Suppressor macrophage (primary cell): ENCODE measurements at regions not wholly inside any gene's neighbourhood (a gene's known extent, or its start where the extent isn't known, plus 50 kb on each side); places are given as distances from the start of the nearest gene placed in this dataset.
"Not testable (repeated sequence)": the region's sequence is repeated elsewhere in the genome, so short reads cannot be mapped to it uniquely, and the experiment has no call there.

Source experiments
- DNase-seq, 4 experiments: peaks; one replicate each; pipeline ENCODE4 v3.0.0-alpha.2; 2020 to 2022

DNA sequence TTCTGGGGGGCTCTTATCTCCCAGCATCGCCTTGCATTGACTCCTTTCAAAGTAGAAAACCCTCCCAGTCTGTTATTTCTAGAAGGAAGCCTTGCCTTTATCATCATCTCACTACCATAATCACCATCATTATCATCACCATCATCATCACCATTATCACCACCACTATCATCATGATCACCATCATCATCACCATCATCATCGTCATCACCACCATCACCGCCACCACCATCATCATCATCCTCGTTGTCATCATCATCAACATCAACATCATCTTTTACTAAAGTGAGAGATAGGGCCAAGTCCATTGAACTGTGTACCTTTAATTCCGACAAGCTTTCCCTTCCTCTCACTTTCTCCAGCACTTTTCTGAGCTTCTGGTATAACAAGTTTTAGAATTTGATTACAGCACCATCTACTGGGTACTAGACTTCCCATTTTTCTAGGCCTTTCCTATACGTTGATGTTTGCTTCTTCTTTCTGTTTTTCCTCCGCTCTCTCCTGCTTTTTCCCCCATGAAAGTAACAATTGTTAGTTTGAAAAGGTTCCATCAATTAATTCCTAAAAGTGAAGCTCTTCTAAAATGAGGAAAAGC lies 226.4 kb downstream of the BUB3 start:
- DNase-seq = peak in 3 of 4 experiments; percentile 11 to 48 (median 47)

- no peak for DNase-seq
Measured at GRCh38 chr10:123381224-123381623, 227.0 kb downstream of the BUB3 start.

- DNase-seq = no peak
Measured at GRCh38 chr10:123382491-123382890, 228.3 kb downstream of the BUB3 start.

DNA sequence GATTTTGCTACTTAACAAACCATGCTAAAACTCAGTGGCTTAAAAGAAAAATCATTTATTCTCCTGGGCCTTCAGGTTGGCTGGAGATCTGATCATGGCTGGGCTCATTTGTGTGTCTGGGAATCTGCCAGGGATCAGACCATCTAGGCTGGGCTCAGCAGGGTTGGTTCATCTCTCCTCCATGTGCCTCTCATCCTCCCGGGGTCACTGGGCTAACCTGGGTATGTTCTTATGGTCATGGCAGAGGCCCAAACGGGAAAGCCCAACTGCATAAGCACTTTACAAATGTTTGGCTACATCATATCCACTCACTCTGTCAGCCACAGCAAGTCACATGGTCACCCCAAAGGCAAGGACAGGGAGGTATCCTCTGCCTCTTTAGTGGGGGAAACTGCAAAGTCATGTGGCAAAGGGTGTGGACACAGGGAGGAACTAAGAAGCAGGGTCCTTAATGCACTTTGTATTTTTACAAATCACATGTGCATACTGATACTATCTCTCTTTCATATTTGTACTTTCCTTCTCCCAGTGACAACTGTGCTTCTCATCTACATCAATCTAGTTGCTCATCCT lies 231.4 kb downstream of the BUB3 start:
- no peak for DNase-seq

- no peak for DNase-seq
Measured at GRCh38 chr10:123389520-123389919, 235.3 kb downstream of the BUB3 start.

DNA sequence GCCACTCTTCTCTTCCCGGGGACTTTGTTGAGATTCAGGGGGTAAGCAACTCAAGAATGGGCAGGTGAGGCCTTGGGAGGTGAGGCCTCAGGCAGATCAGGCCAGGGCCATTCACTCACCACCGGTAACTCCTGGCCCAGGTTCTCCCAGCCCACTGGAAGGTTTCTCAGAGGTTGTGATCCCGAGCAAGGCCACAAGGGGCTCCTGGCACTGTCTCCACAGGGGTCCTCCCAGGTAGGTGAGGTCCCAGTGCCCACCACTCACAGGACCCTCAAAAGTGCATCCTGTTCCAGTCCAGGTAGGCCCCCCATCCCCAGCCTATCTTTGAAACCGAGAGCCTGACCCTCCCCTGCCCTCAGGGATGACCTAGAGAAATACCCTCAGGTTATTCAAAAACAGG lies 236.1 kb downstream of the BUB3 start:
- no peak for DNase-seq

DNA sequence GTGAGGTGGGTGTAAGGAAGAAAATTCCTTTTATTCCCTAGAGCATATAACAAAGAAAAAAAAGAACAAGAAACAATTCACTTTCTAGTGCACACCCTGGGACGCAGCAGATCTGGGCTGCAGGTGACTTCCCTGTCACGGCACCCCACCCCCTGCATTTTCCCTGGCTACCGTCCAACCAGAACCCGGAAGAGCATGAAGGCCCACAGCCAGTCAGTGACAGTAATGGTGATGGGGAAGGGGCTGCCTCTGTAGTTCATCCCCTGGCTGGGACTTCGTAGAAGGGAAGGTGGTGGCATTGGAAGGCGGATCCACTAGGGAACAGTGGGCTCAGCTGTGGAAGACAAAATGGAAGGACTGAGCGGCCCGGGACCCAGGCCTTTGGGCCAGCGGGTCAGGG lies 236.7 kb downstream of the BUB3 start:
- DNase-seq = no peak

DNA sequence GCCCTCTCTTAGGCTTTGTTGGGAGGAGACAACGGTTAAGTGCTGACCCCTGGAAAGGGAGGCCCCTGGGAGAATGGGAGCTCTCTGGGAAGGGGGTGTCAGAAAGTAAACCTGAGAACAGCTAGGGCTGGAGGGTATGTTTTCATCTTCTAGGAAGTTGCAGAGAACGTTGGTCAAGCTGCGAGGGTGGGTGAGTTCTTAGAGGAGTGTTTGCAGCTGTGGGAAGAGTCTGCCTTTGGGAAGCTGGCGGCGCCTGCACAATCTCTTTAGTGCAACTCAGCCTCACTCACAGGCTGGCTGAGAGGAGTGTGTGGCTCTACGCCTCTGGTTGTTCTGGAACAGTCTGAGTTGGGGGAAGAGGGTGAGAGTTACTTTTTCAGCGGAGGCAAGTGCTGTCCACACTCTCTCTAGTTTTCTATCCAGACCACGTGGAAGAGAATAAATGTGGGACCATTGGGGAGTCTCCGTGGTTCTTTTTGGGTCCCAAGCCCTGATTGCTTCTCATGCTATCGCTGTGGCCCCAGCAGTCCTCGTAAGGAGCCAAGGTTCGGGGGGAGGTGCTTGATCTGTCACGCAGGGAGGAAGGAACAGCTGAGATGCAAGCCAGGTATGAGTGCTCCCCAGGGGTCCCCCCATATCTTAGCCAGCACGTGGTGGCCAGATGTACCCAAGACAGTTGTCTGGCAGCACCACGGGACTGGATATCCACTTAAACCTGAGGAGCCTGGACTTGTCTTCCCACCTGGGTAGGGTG lies 237.2 kb downstream of the BUB3 start:
- no peak for DNase-seq

- peak in 1 of 4 experiments; percentile 3 for DNase-seq
Measured at GRCh38 chr10:123392182-123392963, 238.2 kb downstream of the BUB3 start.

- DNase-seq = no peak
Measured at GRCh38 chr10:123393170-123393569, 239.0 kb downstream of the BUB3 start.

DNA sequence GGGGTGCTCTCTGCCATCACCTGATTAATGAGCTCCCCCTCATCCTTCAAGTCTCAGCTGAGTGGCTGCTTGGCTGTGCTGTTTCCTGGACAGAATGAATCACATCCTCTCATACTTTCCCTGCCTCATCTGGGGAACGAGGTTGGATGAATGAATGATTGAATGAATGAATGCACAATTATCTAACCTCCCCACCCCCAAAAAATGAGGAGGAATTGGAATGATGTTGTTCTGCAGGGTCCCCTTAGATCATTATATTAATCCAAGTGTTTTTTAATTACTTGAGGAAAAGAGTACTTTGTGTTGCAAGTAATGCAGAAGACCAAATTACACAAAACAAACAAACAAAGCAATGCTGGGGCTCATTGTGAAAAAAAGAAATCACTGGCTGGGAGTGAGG lies 240.2 kb downstream of the BUB3 start:
- no peak for DNase-seq

DNA sequence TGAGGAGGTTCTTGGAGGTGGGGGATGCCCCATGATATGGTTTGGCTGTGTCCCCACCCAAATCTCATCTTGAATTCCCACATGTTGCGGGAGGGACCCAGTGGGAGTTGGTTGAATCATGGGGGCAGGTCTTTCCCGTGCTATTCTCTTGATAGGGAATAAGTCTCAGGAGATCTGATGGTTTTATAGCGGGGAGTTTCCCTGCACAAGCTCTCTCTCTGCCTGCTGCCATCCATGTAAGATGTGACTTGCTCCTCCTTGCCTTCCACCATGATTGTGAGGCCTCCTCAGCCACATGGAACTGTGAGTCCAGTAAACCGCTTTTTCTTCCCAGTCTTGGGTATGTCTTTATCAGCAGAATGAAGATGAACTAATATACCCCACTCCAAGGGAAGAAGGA lies 241.0 kb downstream of the BUB3 start:
- DNase-seq = not testable (repeated sequence)

DNA sequence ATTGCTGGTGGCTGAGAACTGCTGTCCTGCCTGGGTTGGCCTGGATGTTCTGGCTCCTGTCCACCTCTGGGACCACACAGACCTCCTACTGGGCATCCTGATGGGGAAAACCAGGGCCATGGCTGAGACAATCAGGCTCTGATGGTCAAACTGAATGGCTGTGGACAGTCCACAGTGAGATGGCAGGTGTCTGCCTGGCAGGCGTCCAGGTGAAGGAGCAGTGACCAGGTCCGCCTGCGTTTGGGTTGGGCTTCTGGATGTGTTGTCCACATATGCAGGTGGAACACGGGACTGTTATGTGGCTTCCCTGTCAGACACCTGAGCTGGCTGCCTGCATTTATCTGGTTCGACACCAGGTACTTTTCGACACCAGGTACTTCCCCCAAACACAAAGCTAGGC lies 241.7 kb downstream of the BUB3 start:
- DNase-seq = no peak

GRCh38 chr10:123398180-123398591 lies 244.0 kb downstream of the BUB3 start:
- no peak for DNase-seq

- DNase-seq = no peak
Measured at GRCh38 chr10:123398756-123399155, 244.6 kb downstream of the BUB3 start.

- DNase-seq = no peak
Measured at GRCh38 chr10:123399276-123399839, 245.2 kb downstream of the BUB3 start.

GRCh38 chr10:123402021-123402420 lies 247.8 kb downstream of the BUB3 start:
- no peak for DNase-seq

DNA sequence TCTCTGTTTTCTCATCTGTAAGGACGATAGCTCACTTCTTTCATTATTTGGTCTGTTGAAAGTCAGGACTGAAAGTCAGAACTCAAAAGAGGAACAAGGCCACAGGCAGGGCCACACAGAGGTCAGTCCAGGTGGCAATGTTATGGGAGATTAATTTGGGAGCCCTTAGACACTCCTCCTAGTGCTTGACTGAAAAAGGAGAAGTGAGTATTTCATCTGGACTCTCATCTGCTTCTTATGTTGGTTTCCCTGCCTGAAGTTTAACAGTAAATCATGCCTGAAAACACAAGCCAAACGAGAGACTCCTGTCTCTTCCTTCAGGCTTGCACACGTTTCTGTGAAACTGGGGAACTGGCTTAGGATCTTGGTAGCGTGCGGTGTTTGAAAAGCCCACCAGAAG lies 248.5 kb downstream of the BUB3 start:
- peak; percentile 15 to 51 (median 36) for DNase-seq

DNA sequence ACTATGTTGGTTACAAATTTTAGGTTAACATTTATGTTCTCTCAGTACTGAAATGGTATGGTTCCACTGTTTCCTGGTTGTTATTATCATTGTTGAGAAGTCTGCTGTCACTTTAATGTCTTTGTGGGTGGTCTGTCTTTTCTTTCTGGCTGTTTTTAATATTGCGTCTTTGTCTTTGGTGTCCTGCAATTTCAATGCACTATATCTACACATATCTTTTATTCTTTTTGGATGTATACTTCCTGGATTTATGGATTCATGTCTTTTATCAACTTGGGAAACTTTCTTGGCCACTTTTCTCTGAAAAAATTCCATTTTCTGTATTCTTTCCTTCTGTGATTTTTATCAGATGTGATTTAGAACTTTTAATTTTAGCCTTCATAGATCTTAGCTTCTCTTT lies 250.2 kb downstream of the BUB3 start:
- DNase-seq = no peak

GRCh38 chr10:123408660-123409059 lies 254.5 kb downstream of the BUB3 start:
- no peak for DNase-seq

GRCh38 chr10:123409426-123409825 lies 255.2 kb downstream of the BUB3 start:
- no peak for DNase-seq

DNA sequence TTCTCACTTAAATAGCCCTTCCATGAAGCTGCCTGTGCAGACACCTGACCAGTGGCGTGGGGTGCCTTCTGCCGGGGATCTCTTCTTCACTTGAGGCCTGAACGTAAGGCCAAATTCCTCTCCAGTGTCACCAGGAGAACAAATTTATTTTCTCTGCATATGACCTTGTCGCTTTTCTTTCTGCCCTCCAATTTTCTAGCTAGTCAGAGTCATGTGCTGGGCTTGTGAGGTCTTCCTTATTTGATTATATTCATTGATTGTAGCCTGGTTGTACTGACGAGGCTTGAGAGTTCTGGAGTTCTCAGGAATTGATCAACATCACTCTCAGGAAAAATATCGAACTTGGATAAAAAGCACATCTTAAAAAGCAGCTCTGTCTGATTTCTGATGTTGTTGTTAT lies 255.7 kb downstream of the BUB3 start:
- DNase-seq = no peak

DNA sequence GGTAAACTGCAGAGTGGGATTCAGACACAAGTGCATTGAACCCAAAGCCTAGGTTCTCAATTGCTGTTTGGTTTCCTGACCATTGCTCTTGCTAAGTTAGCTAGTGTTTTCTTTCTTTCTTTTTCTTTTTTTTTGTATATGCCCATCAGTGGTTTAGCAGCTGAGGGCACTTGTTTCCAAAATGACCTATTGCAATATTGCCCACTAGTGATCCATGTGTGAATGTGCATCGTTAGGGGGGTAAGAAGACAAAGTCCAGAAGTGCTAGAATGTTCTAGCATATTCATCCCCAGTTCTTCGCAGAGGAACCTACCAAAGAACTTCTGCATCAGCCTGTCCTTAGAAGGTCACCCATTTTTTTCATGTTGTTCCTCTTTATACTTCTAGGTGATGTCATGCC lies 252.8 kb upstream of the GPR26 start:
- peak in 3 of 4 experiments; percentile 10 to 48 (median 46) for DNase-seq
